T-helper 17 cell (primary cell): ENCODE measurements at regions not wholly inside any gene's neighbourhood (a gene's known extent, or its start where the extent isn't known, plus 50 kb on each side); places are given as distances from the start of the nearest gene placed in this dataset.

Experiments
- ATAC-seq: fragments of 150-1000 bp; cut with Tn5 transposase; 2 replicates; pipeline ENCODE4 v1.10.0; 2021; ENCODE audit warnings: mild to moderate bottlenecking, moderate library complexity
- DNase-seq, 3 donors: peaks; one replicate each; pipeline versions ENCODE4 v3.0.0 to v3.0.0-alpha.2; 2020 to 2021
- H3K9me3 ChIP-seq: one replicate; pipeline ENCODE4 v1.7.0; 2013; ENCODE audit warnings: low read length, mild to moderate bottlenecking; ENCODE audit not compliant: control insufficient read depth, poor library complexity, severe bottlenecking
- H3K27ac Mint-ChIP-seq: one replicate; pipeline ENCODE4 v1.8.0; 2022; ENCODE audit warnings: mild to moderate bottlenecking, moderate library complexity, mixed read lengths
- H3K27me3 Mint-ChIP-seq: one replicate; pipeline ENCODE4 v1.8.0; 2022; ENCODE audit warnings: mixed read lengths
- H3K36me3 Mint-ChIP-seq: one replicate; pipeline ENCODE4 v1.8.0; 2022; ENCODE audit warnings: low read depth, mixed read lengths
- H3K4me1 Mint-ChIP-seq: one replicate; pipeline ENCODE4 v1.8.0; 2022; ENCODE audit warnings: mild to moderate bottlenecking, mixed read lengths
- H3K4me3 Mint-ChIP-seq: one replicate; pipeline ENCODE4 v1.8.0; 2022; ENCODE audit warnings: mild to moderate bottlenecking, moderate library complexity, mixed read lengths

- H3K4me1 Mint-ChIP-seq = no peaks in the 10 kb centered on the region
- no peak overlapping the region for H3K4me3 Mint-ChIP-seq
- ATAC-seq (no peak), DNase-seq (no peak)
- H3K9me3 ChIP-seq = no peaks in the 10 kb centered on the region
- H3K36me3 Mint-ChIP-seq = no peaks in the 10 kb centered on the region
- no peak overlapping the region for H3K27ac Mint-ChIP-seq
- H3K27me3 Mint-ChIP-seq = peaks cover 5% of the 10 kb centered on the region
Measured at GRCh38 chr3:72220946-72221345, 436.0 kb upstream of the PROK2 start.

GRCh38 chr3:72219752-72220151 lies 434.8 kb upstream of the PROK2 start:
- Mint-ChIP-seq H3K4me1 (no peaks in the 10 kb centered on the region), H3K27me3 (peaks cover 5% of the 10 kb centered on the region), H3K36me3 (no peaks in the 10 kb centered on the region)

GRCh38 chr3:72217570-72217969 lies 432.6 kb upstream of the PROK2 start:
- no peaks in the 10 kb centered on the region for H3K36me3 Mint-ChIP-seq
- H3K9me3 ChIP-seq = no peaks in the 10 kb centered on the region
- H3K27ac Mint-ChIP-seq = no peak overlapping the region
- H3K4me3 Mint-ChIP-seq = no peak overlapping the region
- DNase-seq (no peak), ATAC-seq (no peak)
- H3K4me1 Mint-ChIP-seq = no peaks in the 10 kb centered on the region
- H3K27me3 Mint-ChIP-seq = peaks cover 5% of the 10 kb centered on the region

More at GRCh38 chr3:72219752-72220151, 434.8 kb upstream of the PROK2 start:
- no peak overlapping the region for H3K27ac Mint-ChIP-seq
- no peak for DNase-seq
- no peaks in the 10 kb centered on the region for H3K9me3 ChIP-seq
- H3K4me3 Mint-ChIP-seq = no peak overlapping the region
- ATAC-seq = no peak

GRCh38 chr3:72214066-72214951 lies 429.4 kb upstream of the PROK2 start:
- no peaks in the 10 kb centered on the region for H3K9me3 ChIP-seq
- ATAC-seq = no peak
- H3K4me3 Mint-ChIP-seq = no peak overlapping the region
- H3K36me3 Mint-ChIP-seq = no peaks in the 10 kb centered on the region
- no peaks in the 10 kb centered on the region for H3K4me1 Mint-ChIP-seq
- H3K27me3 Mint-ChIP-seq = peaks cover 20% of the 10 kb centered on the region
- H3K27ac Mint-ChIP-seq = no peak overlapping the region
- DNase-seq = no peak

- Mint-ChIP-seq H3K4me3 (no peak overlapping the region), H3K4me1 (no peaks in the 10 kb centered on the region), H3K27me3 (peaks cover 26% of the 10 kb centered on the region), H3K27ac (no peak overlapping the region), H3K36me3 (no peaks in the 10 kb centered on the region)
- no peak for ATAC-seq
- DNase-seq = no peak
- no peaks in the 10 kb centered on the region for H3K9me3 ChIP-seq
Measured at GRCh38 chr3:72213296-72214065, 428.5 kb upstream of the PROK2 start.

- no peaks in the 10 kb centered on the region for H3K4me1 Mint-ChIP-seq
- no peak for ATAC-seq
- H3K9me3 ChIP-seq = no peaks in the 10 kb centered on the region
- H3K4me3 Mint-ChIP-seq = no peak overlapping the region
- H3K27ac Mint-ChIP-seq = no peak overlapping the region
- peaks cover 26% of the 10 kb centered on the region for H3K27me3 Mint-ChIP-seq
- H3K36me3 Mint-ChIP-seq = no peaks in the 10 kb centered on the region
- no peak for DNase-seq
Measured at GRCh38 chr3:72212396-72212795, 427.4 kb upstream of the PROK2 start.

GRCh38 chr3:72210261-72210660 lies 425.3 kb upstream of the PROK2 start:
- Mint-ChIP-seq H3K4me1 (no peaks in the 10 kb centered on the region), H3K36me3 (no peaks in the 10 kb centered on the region), H3K27ac (no peak overlapping the region), H3K27me3 (peaks cover 29% of the 10 kb centered on the region), H3K4me3 (no peak overlapping the region)
- DNase-seq (no peak), ATAC-seq (no peak)
- no peaks in the 10 kb centered on the region for H3K9me3 ChIP-seq

GRCh38 chr3:72205297-72205826 lies 420.4 kb upstream of the PROK2 start:
- H3K9me3 ChIP-seq = no peaks in the 10 kb centered on the region
- DNase-seq (no peak), ATAC-seq (no peak)
- Mint-ChIP-seq H3K27ac (no peak overlapping the region), H3K36me3 (peaks cover 5% of the 10 kb centered on the region), H3K4me3 (no peak overlapping the region), H3K27me3 (peaks cover 45% of the 10 kb centered on the region), H3K4me1 (no peaks in the 10 kb centered on the region)

- no peak overlapping the region for H3K4me3 Mint-ChIP-seq
- no peak overlapping the region for H3K27ac Mint-ChIP-seq
- peaks cover 5% of the 10 kb centered on the region for H3K36me3 Mint-ChIP-seq
- peaks cover 40% of the 10 kb centered on the region for H3K27me3 Mint-ChIP-seq
- DNase-seq = no peak
- no peak for ATAC-seq
- H3K9me3 ChIP-seq = no peaks in the 10 kb centered on the region
- H3K4me1 Mint-ChIP-seq = no peaks in the 10 kb centered on the region
Measured at GRCh38 chr3:72204452-72204851, 419.5 kb upstream of the PROK2 start.

- DNase-seq (no peak), ATAC-seq (no peak)
- Mint-ChIP-seq H3K4me3 (no peak overlapping the region), H3K27ac (peak overlapping the region; percentile 2), H3K4me1 (no peaks in the 10 kb centered on the region), H3K36me3 (peaks cover 5% of the 10 kb centered on the region), H3K27me3 (peaks cover 40% of the 10 kb centered on the region)
- no peaks in the 10 kb centered on the region for H3K9me3 ChIP-seq
Measured at GRCh38 chr3:72203613-72204349, 418.8 kb upstream of the PROK2 start.

- Mint-ChIP-seq H3K27me3 (peaks cover 33% of the 10 kb centered on the region), H3K27ac (peak overlapping the region; percentile 2), H3K4me3 (no peak overlapping the region), H3K36me3 (peaks cover 5% of the 10 kb centered on the region), H3K4me1 (no peaks in the 10 kb centered on the region)
- DNase-seq (no peak), ATAC-seq (no peak)
- no peaks in the 10 kb centered on the region for H3K9me3 ChIP-seq
Measured at GRCh38 chr3:72203105-72203504, 418.2 kb upstream of the PROK2 start.

GRCh38 chr3:72200332-72200731 lies 415.4 kb upstream of the PROK2 start:
- Mint-ChIP-seq H3K36me3 (peaks cover 5% of the 10 kb centered on the region), H3K4me1 (no peaks in the 10 kb centered on the region), H3K4me3 (no peak overlapping the region), H3K27me3 (peaks cover 30% of the 10 kb centered on the region), H3K27ac (no peak overlapping the region)
- no peak for ATAC-seq
- H3K9me3 ChIP-seq = no peaks in the 10 kb centered on the region
- DNase-seq = no peak

- Mint-ChIP-seq H3K27me3 (peaks cover 22% of the 10 kb centered on the region), H3K4me3 (no peak overlapping the region), H3K36me3 (peaks cover 5% of the 10 kb centered on the region), H3K27ac (no peak overlapping the region), H3K4me1 (no peaks in the 10 kb centered on the region)
- H3K9me3 ChIP-seq = no peaks in the 10 kb centered on the region
- ATAC-seq (no peak), DNase-seq (no peak)
Measured at GRCh38 chr3:72199530-72199929, 414.6 kb upstream of the PROK2 start.
